Liver (tissue), 8 donors: ENCODE measurements at regions not wholly inside any gene's neighbourhood (a gene's known extent, or its start where the extent isn't known, plus 50 kb on each side); places are given as distances from the start of the nearest gene placed in this dataset.

Source experiments
- DNase-seq: peaks from one replicate; pipeline ENCODE4 v3.0.0-alpha.2; 2017; ENCODE audit warnings: low spot score
- H3K27ac ChIP-seq, 2 donors: one replicate each; pipeline ENCODE4 v1.7.0; 2013; ENCODE audit warnings: inconsistent platforms in 2 of 2, low read length in 2 of 2, control low read depth in 1 of 2, low read depth in 1 of 2, mild to moderate bottlenecking in 1 of 2
- H3K27me3 ChIP-seq, 4 donors: one replicate each; pipeline versions ENCODE4 v1.6.1 to v1.7.0; 2013; ENCODE audit warnings: low read length in 3 of 4, inconsistent platforms in 1 of 4, mild to moderate bottlenecking in 1 of 4, moderate library complexity in 1 of 4; ENCODE audit not compliant: control insufficient read depth in 4 of 4, insufficient read depth in 4 of 4
- H3K36me3 ChIP-seq, 4 donors: one replicate each; pipeline versions ENCODE4 v1.6.1 to v1.7.0; 2013; ENCODE audit warnings: low read length in 3 of 4, mild to moderate bottlenecking in 3 of 4, low read depth in 1 of 4, moderate library complexity in 1 of 4; ENCODE audit not compliant: control insufficient read depth in 4 of 4, insufficient read depth in 3 of 4
- H3K4me1 ChIP-seq, 4 donors: one replicate each; pipeline versions ENCODE4 v1.6.1 to v1.7.0; 2013; ENCODE audit warnings: low read length in 3 of 4, mild to moderate bottlenecking in 3 of 4, moderate library complexity in 1 of 4; ENCODE audit not compliant: control insufficient read depth in 4 of 4, insufficient read depth in 4 of 4
- H3K4me3 ChIP-seq, 3 donors: one replicate each; pipeline versions ENCODE4 v1.6.1 to v1.7.0; 2013; ENCODE audit warnings: low read length in 3 of 3, control low read depth in 1 of 3, low read depth in 1 of 3, mild to moderate bottlenecking in 1 of 3
- H3K9ac ChIP-seq, 2 donors: one replicate each; pipeline ENCODE4 v1.7.0; 2013; ENCODE audit warnings: low read length in 2 of 2, mild to moderate bottlenecking in 2 of 2, moderate library complexity in 2 of 2, control low read depth in 1 of 2, low read depth in 1 of 2
- H3K9me3 ChIP-seq, 4 donors: one replicate each; pipeline versions ENCODE4 v1.6.1 to v1.7.0; 2013; ENCODE audit warnings: low read length in 3 of 4; ENCODE audit not compliant: control insufficient read depth in 4 of 4
- ATF3 ChIP-seq: IDR thresholded peaks from 2 replicates; pipeline ENCODE4 v1.6.1; 2016; ENCODE audit warnings: antibody characterized with exemption
- EGR1 ChIP-seq, 2 donors: IDR thresholded peaks; 2 replicates each; pipeline ENCODE4 v1.6.1; 2016 to 2018; ENCODE audit warnings: antibody characterized with exemption in 2 of 2, low read depth in 2 of 2
- FOXA1 ChIP-seq: IDR thresholded peaks from 2 replicates; pipeline ENCODE4 v1.6.1; 2016; ENCODE audit warnings: antibody characterized with exemption
- GABPA ChIP-seq, 2 donors: IDR thresholded peaks in 1 of 2; conservative IDR thresholded peaks in 1 of 2; 2 replicates each; pipeline ENCODE4 v1.6.1; 2016; ENCODE audit warnings: antibody characterized with exemption in 2 of 2, mild to moderate bottlenecking in 1 of 2, moderate library complexity in 1 of 2
- HNF4A ChIP-seq, 2 donors: conservative IDR thresholded peaks; 2 replicates each; pipeline ENCODE4 v1.6.1; 2016; ENCODE audit warnings: antibody characterized with exemption in 2 of 2, mild to moderate bottlenecking in 2 of 2
- HNF4G ChIP-seq: IDR thresholded peaks from 2 replicates; pipeline ENCODE4 v1.6.1; 2016; ENCODE audit warnings: antibody characterized with exemption
- MAX ChIP-seq: IDR thresholded peaks from 2 replicates; pipeline ENCODE4 v1.6.1; 2016; ENCODE audit warnings: antibody characterized with exemption
- NR2F2 ChIP-seq: IDR thresholded peaks from 2 replicates; pipeline ENCODE4 v1.6.1; 2016; ENCODE audit warnings: antibody characterized with exemption
- RAD21 ChIP-seq, 2 donors: IDR thresholded peaks; 2 replicates each; pipeline ENCODE4 v1.6.1; 2016; ENCODE audit warnings: antibody characterized with exemption in 2 of 2, mild to moderate bottlenecking in 2 of 2
- RXRA ChIP-seq, 2 donors: IDR thresholded peaks; 2 replicates each; pipeline ENCODE4 v1.6.1; 2017 to 2018; ENCODE audit warnings: antibody characterized with exemption in 2 of 2, mild to moderate bottlenecking in 1 of 2
- TAF1 ChIP-seq: conservative IDR thresholded peaks from 2 replicates; pipeline ENCODE4 v1.6.1; 2016; ENCODE audit warnings: antibody characterized with exemption, mild to moderate bottlenecking
- YY1 ChIP-seq: IDR thresholded peaks from 2 replicates; pipeline ENCODE4 v1.6.1; 2016; ENCODE audit warnings: antibody characterized with exemption, mild to moderate bottlenecking
- WGBS: extraction: QIAGEN DNeasy Blood & Tissue Kit; methylation state at CpG from one replicate; pipeline ENCODE4 v1.1.7; 2013; 5-methylcytosine and 5-hydroxymethylcytosine counted together
- TF ChIP-seq, protein P1 (sequence below): IDR thresholded peaks from 2 replicates; pipeline ENCODE4 v1.6.1; 2016; ENCODE audit warnings: antibody characterized with exemption
- TF ChIP-seq, protein P2 (sequence below): IDR thresholded peaks from 2 replicates; pipeline ENCODE4 v1.6.1; 2016; ENCODE audit warnings: antibody characterized with exemption, mild to moderate bottlenecking
- TF ChIP-seq, protein P3 (sequence below): fragments of 150-350 bp; IDR thresholded peaks from 2 replicates; pipeline ENCODE4 v1.5.1; 2017; ENCODE audit warnings: improper control_type of control experiment, low read depth, low read length; ENCODE audit not compliant: missing input control
- donor health status: healthy.
- donor health status: healthy.
- donor health status: healthy.
- donor health status: healthy.
- donor health status: healthy.

- Histone ChIP-seq H3K36me3 (no peaks in the 10 kb centered on the region), H3K9ac (no peak overlapping the region), H3K9me3 (no peaks in the 10 kb centered on the region), H3K4me1 (no peaks in the 10 kb centered on the region), H3K4me3 (no peak overlapping the region), H3K27me3 (no peaks in the 10 kb centered on the region), H3K27ac (no peak overlapping the region)
- 27% methylated on average over 2 of the region's 2 CpGs for WGBS
- TF ChIP-seq MAX (no peak), HNF4G (no peak), GABPA (IDR thresholded peaks at IDR 0.05 in 1 of 2, conservative IDR thresholded peaks at IDR 0.05 in 1 of 2) (no peak), FOXA1 (no peak)
- TF ChIP-seq, protein P1, sequence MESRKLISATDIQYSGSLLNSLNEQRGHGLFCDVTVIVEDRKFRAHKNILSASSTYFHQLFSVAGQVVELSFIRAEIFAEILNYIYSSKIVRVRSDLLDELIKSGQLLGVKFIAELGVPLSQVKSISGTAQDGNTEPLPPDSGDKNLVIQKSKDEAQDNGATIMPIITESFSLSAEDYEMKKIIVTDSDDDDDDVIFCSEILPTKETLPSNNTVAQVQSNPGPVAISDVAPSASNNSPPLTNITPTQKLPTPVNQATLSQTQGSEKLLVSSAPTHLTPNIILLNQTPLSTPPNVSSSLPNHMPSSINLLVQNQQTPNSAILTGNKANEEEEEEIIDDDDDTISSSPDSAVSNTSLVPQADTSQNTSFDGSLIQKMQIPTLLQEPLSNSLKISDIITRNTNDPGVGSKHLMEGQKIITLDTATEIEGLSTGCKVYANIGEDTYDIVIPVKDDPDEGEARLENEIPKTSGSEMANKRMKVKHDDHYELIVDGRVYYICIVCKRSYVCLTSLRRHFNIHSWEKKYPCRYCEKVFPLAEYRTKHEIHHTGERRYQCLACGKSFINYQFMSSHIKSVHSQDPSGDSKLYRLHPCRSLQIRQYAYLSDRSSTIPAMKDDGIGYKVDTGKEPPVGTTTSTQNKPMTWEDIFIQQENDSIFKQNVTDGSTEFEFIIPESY = no peak
- no peak for DNase-seq
Observed at GRCh38 chr11:42595876-42596275, 715.9 kb upstream of the API5 start.

DNA sequence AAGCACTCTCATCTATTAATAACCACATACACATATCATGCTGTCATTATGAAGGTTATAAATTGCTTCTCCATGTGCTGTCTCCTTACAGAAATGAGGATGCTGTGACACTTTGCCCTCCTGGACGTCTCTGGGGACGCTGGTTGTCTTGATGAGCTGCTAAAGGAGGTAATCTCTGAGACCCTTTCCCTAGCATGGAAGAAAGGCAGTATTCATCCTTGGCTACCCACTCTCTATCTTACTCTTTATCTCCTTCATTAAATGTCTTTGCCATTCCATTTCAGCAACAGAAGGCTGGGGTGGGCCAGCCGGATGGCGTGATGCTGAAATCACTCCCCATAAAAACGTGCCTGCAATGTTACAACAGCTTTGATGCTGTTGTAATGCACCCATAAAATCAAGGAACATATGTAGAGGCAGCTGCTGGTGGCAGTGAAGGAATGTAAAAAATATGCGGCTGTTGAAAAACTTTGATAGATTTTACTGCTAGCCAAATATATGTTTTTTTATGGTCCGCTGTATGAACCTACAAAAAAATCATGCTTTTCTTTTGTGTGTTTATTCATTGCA, 715.1 kb upstream of the API5 start:
- no peak for DNase-seq
- no peaks in the 10 kb centered on the region for H3K9me3 ChIP-seq
- no peaks in the 10 kb centered on the region for H3K36me3 ChIP-seq
- no peaks in the 10 kb centered on the region for H3K27me3 ChIP-seq
- TF ChIP-seq HNF4G = no peak
- TF ChIP-seq, protein P1 = no peak
- no peak for TF ChIP-seq YY1
- TF ChIP-seq, protein P2, sequence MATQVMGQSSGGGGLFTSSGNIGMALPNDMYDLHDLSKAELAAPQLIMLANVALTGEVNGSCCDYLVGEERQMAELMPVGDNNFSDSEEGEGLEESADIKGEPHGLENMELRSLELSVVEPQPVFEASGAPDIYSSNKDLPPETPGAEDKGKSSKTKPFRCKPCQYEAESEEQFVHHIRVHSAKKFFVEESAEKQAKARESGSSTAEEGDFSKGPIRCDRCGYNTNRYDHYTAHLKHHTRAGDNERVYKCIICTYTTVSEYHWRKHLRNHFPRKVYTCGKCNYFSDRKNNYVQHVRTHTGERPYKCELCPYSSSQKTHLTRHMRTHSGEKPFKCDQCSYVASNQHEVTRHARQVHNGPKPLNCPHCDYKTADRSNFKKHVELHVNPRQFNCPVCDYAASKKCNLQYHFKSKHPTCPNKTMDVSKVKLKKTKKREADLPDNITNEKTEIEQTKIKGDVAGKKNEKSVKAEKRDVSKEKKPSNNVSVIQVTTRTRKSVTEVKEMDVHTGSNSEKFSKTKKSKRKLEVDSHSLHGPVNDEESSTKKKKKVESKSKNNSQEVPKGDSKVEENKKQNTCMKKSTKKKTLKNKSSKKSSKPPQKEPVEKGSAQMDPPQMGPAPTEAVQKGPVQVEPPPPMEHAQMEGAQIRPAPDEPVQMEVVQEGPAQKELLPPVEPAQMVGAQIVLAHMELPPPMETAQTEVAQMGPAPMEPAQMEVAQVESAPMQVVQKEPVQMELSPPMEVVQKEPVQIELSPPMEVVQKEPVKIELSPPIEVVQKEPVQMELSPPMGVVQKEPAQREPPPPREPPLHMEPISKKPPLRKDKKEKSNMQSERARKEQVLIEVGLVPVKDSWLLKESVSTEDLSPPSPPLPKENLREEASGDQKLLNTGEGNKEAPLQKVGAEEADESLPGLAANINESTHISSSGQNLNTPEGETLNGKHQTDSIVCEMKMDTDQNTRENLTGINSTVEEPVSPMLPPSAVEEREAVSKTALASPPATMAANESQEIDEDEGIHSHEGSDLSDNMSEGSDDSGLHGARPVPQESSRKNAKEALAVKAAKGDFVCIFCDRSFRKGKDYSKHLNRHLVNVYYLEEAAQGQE = no peak
- TF ChIP-seq HNF4A (conservative IDR thresholded peaks at IDR 0.05) = no peak
- no peak for TF ChIP-seq TAF1
- TF ChIP-seq NR2F2 = no peak
- no peak for TF ChIP-seq ATF3
- no peak for TF ChIP-seq RXRA (IDR thresholded peaks at IDR 0.05)
- no peak for TF ChIP-seq EGR1 (IDR thresholded peaks at IDR 0.05; ENCODE audit: low read depth in 2 of 2)
- no peak for TF ChIP-seq FOXA1
- TF ChIP-seq MAX = no peak
- TF ChIP-seq, protein P3, sequence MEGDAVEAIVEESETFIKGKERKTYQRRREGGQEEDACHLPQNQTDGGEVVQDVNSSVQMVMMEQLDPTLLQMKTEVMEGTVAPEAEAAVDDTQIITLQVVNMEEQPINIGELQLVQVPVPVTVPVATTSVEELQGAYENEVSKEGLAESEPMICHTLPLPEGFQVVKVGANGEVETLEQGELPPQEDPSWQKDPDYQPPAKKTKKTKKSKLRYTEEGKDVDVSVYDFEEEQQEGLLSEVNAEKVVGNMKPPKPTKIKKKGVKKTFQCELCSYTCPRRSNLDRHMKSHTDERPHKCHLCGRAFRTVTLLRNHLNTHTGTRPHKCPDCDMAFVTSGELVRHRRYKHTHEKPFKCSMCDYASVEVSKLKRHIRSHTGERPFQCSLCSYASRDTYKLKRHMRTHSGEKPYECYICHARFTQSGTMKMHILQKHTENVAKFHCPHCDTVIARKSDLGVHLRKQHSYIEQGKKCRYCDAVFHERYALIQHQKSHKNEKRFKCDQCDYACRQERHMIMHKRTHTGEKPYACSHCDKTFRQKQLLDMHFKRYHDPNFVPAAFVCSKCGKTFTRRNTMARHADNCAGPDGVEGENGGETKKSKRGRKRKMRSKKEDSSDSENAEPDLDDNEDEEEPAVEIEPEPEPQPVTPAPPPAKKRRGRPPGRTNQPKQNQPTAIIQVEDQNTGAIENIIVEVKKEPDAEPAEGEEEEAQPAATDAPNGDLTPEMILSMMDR = no peak
- TF ChIP-seq GABPA (IDR thresholded peaks at IDR 0.05 in 1 of 2, conservative IDR thresholded peaks at IDR 0.05 in 1 of 2) = no peak
- TF ChIP-seq RAD21 (IDR thresholded peaks at IDR 0.05) = no peak
- no peak overlapping the region for H3K27ac ChIP-seq
- no peaks in the 10 kb centered on the region for H3K4me1 ChIP-seq
- 56% methylated on average over 7 of the region's 7 CpGs for WGBS
- H3K9ac ChIP-seq = no peak overlapping the region
- no peak overlapping the region for H3K4me3 ChIP-seq
